GM13976 (cell line): ENCODE measurements at regions not wholly inside any gene's neighbourhood (a gene's known extent, or its start where the extent isn't known, plus 50 kb on each side); places are given as distances from the start of the nearest gene placed in this dataset.

Experiments
- DNase-seq: peaks from one replicate; pipeline ENCODE4 v3.0.0; 2012; ENCODE audit warnings: low spot score
- in situ Hi-C: fragments of 300-500 bp; cut with MboI; formaldehyde crosslinking; loops from one replicate; pipeline ENCODE4 v1.12.0; 2022; ENCODE audit warnings: low sequenced_read_pairs, mixed read lengths, inconsistent platforms; ENCODE audit not compliant: unreplicated experiment
- TF ChIP-seq, protein P1 (sequence below): IDR thresholded peaks from 2 replicates; pipeline ENCODE4 v1.5.1; 2012; ENCODE audit warnings: borderline replicate concordance, mild to moderate bottlenecking; ENCODE audit not compliant: insufficient read depth; ENCODE audit errors: extremely low read depth, missing control alignments, control extremely low read depth

DNA sequence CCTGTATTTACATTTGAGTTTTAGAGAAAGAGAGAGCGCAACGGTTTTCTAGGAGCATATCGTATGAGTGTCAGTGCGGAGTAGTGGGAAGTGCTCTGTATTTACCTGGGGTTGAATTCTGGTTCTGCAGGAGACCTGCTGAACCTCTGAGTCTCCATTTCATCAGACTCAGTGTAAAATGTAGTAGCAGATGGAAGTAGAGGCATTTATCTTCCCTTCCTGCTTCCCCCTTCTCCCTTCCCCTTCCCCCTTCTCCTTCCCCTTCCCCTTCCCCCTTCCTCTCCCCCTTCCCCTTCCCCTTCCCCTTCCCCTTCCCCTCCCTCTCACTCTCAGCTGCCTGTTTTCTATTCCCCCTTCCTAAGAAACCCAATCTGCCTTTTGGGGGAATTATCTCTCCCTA is 426.9 kb downstream of the NPIPA7 start:
- TF ChIP-seq, protein P1, sequence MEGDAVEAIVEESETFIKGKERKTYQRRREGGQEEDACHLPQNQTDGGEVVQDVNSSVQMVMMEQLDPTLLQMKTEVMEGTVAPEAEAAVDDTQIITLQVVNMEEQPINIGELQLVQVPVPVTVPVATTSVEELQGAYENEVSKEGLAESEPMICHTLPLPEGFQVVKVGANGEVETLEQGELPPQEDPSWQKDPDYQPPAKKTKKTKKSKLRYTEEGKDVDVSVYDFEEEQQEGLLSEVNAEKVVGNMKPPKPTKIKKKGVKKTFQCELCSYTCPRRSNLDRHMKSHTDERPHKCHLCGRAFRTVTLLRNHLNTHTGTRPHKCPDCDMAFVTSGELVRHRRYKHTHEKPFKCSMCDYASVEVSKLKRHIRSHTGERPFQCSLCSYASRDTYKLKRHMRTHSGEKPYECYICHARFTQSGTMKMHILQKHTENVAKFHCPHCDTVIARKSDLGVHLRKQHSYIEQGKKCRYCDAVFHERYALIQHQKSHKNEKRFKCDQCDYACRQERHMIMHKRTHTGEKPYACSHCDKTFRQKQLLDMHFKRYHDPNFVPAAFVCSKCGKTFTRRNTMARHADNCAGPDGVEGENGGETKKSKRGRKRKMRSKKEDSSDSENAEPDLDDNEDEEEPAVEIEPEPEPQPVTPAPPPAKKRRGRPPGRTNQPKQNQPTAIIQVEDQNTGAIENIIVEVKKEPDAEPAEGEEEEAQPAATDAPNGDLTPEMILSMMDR: no peak
- in situ Hi-C loops: loop anchor here (25.0 kb wide), 1 partner anchor 994 kb away; no protein-coding TSS in a partner anchor
- no peak for DNase-seq

DNA sequence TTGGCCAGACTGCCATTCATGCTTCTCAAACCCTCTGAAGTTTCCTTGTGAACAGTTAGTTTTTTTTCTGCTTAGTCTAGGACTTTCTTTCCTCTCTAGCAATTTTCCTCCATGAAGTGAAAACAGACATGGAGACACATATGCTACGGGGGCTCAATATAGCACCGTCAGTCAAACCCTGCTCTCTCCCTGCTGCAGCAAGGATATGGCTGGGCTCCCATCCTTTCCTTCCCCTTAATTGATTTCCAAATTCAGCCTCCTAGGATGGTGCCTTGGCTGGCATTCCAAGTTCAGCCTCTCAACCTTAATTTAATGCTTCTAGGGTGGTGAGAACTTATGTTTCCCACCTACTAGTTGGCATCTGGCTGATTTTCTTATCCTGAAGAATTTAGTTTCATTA is 436.7 kb downstream of the NPIPA7 start:
- DNase-seq: no peak
- in situ Hi-C loops: loop anchor here (25.0 kb wide), 1 partner anchor 1003 kb away; no protein-coding TSS in a partner anchor
- TF ChIP-seq, protein P1: no peak

DNA sequence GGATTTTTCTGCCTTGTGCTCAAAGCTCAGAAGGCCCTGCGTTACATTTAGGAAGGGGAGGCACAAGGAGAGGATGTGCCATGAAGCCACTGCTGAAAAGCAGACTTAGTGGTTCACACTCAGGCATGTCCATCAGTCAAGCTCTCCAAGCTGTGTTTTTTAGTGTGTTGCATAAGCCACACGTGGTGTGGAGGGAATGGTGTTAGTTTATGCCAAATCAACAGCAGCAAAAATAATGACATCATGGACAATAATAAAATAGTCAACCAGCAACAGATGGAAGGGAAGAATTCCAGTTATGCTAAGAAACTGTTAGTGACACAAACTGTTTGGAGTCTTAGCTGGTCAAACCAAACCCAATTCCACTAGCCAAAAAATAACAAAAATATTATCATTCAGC is 438.3 kb downstream of the NPIPA7 start:
- no peak for DNase-seq
- TF ChIP-seq, protein P1: no peak
- in situ Hi-C loops: loop anchor here (25.0 kb wide), 1 partner anchor 1005 kb away; no protein-coding TSS in a partner anchor

DNA sequence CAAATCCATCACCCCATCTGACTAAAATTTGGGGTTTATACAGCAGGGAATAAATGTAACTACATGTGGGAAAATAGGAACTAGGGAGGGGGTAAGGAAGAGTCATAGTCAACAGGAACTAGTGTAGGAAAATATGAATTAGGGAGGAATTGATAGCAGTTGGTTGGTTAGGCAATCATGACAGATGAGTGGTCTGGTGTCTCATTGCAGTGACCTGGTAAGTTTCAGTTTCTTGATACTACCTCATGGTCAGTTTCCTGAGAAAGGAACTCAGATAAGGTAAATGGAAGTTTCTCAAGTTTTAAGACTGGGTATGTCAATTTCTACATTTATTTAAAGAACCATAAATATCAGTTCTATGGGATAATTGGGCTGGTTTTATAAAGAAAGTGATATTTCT is 442.3 kb downstream of the NPIPA7 start:
- TF ChIP-seq, protein P1: no peak
- no peak for DNase-seq
- in situ Hi-C loops: loop anchor here (25.0 kb wide), 1 partner anchor 1009 kb away; no protein-coding TSS in a partner anchor

DNA sequence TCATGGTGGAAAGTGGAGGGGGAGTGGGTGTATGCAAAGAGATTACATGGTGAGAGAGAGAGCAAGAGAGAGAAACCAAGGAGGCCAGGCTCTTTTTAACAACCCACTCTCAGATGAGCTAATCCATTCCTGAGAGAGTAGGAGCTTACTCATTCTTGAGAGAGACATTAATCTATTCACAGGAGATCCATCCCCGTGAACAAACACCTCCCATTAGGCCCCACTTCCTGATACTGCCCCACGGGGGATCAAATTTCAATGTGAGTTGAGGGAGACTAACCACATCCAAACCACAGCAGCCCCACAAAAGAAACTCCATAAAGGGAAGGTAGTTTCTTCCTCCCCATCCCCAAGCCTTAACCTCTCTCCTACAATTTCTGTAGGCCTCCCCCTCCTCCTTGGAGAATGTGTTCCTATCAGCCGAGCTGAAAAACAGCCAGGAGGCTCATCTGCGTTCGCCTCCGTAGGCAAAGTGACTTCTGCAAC is 450.0 kb downstream of the NPIPA7 start:
- TF ChIP-seq, protein P1: no peak
- in situ Hi-C loops: no loop called here
- no peak for DNase-seq

DNA sequence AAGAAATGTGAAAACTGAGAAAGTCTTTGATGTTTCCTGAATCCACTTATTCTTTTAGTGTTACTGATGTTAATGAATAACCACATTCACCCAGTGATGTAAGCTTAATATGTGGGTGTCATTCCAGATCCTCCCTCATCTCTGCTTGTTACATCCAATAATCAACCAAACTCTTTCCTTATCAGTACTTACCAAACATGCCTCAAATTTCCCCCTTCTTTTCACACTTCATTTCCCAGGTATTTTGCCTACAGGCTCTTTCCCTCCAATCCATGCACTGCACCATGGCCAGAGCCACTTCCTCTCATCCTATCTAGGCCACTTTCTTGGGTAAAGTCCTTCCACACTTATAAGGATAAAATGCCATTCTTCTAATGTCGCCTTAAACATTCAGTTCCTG is 451.5 kb downstream of the NPIPA7 start:
- TF ChIP-seq, protein P1: no peak
- in situ Hi-C loops: no loop called here

More for the DNA sequence above, 451.5 kb downstream of the NPIPA7 start:
- no peak for DNase-seq
